ENCODE measurements at regions not wholly inside any gene's neighbourhood (a gene's known extent, or its start where the extent isn't known, plus 50 kb on each side); places are given as distances from the start of the nearest gene placed in this dataset.

DNA sequence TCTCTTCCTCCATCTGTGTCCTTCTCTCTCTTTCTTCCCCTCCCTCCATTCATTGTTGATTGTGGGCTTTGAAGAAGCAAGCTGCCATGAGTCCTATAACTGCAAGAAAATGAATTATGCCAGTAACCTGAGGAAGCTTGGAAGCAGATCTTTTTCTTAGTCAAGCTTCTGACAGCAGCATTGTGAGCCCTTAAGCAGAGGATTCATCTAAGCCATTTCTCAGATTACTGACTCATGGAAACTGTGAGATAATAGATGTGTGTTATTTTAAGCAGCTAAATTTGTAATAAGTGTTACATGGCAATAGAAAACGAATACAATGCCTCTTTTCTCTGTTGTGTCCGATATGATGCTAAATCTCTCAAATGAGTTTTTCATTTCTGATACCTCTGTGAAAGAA lies 1109.7 kb downstream of the CDH11 start:
- TF ChIP-seq, protein P1, sequence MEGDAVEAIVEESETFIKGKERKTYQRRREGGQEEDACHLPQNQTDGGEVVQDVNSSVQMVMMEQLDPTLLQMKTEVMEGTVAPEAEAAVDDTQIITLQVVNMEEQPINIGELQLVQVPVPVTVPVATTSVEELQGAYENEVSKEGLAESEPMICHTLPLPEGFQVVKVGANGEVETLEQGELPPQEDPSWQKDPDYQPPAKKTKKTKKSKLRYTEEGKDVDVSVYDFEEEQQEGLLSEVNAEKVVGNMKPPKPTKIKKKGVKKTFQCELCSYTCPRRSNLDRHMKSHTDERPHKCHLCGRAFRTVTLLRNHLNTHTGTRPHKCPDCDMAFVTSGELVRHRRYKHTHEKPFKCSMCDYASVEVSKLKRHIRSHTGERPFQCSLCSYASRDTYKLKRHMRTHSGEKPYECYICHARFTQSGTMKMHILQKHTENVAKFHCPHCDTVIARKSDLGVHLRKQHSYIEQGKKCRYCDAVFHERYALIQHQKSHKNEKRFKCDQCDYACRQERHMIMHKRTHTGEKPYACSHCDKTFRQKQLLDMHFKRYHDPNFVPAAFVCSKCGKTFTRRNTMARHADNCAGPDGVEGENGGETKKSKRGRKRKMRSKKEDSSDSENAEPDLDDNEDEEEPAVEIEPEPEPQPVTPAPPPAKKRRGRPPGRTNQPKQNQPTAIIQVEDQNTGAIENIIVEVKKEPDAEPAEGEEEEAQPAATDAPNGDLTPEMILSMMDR (IDR thresholded peaks at IDR 0.05), result no peak
- TF ChIP-seq POLR2AphosphoS5 (IDR thresholded peaks at IDR 0.05) (no peak), EP300 (IDR thresholded peaks at IDR 0.05) (no peak), POLR2A (IDR thresholded peaks at IDR 0.05) (no peak)
- Histone ChIP-seq H3K9me3 (no peaks in the 10 kb centered on the region), H3K4me1 (no peaks in the 10 kb centered on the region), H3K36me3 (no peaks in the 10 kb centered on the region), H3K27ac (no peak overlapping the region), H3K4me3 (no peak overlapping the region), H3K27me3 (no peaks in the 10 kb centered on the region)
- 60 to 74% (median 72%) methylated on average over 2 of the region's 2 CpGs for WGBS, 5 donors
- intact Hi-C loops (cut with DNase I; ENCODE audit: low total_unique reads), result no loop called here
- peak in 1 of 2 donors; percentile 23 for DNase-seq

DNA sequence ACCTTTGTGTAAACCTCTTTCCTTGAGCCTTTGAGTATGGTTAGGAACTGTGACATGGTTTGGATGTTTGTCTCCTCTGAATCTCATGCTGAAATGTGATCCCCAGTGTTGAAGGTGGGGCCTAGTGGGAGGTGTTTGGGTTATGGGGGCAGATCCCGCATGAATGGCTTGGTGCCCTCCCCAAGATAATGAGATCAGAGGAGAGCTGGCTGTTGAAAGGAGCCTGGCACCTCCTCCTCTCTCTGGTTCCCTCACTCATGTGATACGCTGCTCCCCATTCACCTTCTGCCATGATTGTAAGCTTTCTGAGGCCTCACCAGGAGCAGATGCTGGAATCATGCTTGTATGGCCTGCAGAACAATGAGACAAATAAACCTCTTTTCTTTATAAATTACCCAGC lies 1110.2 kb downstream of the CDH11 start:
- intact Hi-C loops (cut with DNase I; ENCODE audit: low total_unique reads), result no loop called here

DNA sequence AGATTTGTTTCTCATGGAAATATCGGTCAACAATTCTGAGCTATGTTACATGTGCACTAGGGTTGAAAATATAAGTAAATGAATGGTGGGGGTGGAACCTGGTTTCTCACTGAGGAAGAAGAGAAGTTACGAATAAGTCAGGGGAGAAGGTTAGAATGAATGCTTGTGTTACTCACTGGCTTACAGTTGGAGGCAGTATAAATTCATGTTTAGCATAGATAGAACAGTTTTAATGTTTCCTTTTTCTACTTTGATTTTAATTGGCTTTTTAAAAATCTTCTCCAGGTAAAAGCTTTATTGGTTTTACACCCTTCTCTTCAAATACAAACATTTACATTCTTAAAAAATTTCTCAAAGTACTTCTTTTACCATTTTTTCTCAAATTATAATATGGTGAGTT lies 1113.7 kb downstream of the CDH11 start:
- WGBS, 5 donors, result 75 to 94% (median 85%) methylated on average over 2 of the region's 2 CpGs
- H3K27me3 ChIP-seq, result no peaks in the 10 kb centered on the region
- intact Hi-C loops (cut with DNase I; ENCODE audit: low total_unique reads), result no loop called here
- H3K27ac ChIP-seq, result no peak overlapping the region
- H3K9me3 ChIP-seq, result no peaks in the 10 kb centered on the region
- TF ChIP-seq POLR2AphosphoS5 (IDR thresholded peaks at IDR 0.05) (no peak), POLR2A (IDR thresholded peaks at IDR 0.05) (no peak), EP300 (IDR thresholded peaks at IDR 0.05) (no peak)
- TF ChIP-seq, protein P1 (IDR thresholded peaks at IDR 0.05), result no peak
- H3K4me3 ChIP-seq, result no peak overlapping the region
- DNase-seq, result no peak
- H3K36me3 ChIP-seq, result no peaks in the 10 kb centered on the region
- no peaks in the 10 kb centered on the region for H3K4me1 ChIP-seq

More for the DNA sequence above, 1110.2 kb downstream of the CDH11 start:
- TF ChIP-seq POLR2AphosphoS5 (IDR thresholded peaks at IDR 0.05), result no peak
- TF ChIP-seq EP300 (IDR thresholded peaks at IDR 0.05), result no peak
- no peak for TF ChIP-seq POLR2A (IDR thresholded peaks at IDR 0.05)
- TF ChIP-seq, protein P1 (IDR thresholded peaks at IDR 0.05), result no peak
- Histone ChIP-seq H3K9me3 (no peaks in the 10 kb centered on the region), H3K27ac (no peak overlapping the region), H3K27me3 (no peaks in the 10 kb centered on the region), H3K36me3 (no peaks in the 10 kb centered on the region), H3K4me3 (no peak overlapping the region), H3K4me1 (no peaks in the 10 kb centered on the region)
- DNase-seq, result no peak
- 63 to 75% (median 67%) methylated on average over 2 of the region's 2 CpGs for WGBS, 5 donors

DNA sequence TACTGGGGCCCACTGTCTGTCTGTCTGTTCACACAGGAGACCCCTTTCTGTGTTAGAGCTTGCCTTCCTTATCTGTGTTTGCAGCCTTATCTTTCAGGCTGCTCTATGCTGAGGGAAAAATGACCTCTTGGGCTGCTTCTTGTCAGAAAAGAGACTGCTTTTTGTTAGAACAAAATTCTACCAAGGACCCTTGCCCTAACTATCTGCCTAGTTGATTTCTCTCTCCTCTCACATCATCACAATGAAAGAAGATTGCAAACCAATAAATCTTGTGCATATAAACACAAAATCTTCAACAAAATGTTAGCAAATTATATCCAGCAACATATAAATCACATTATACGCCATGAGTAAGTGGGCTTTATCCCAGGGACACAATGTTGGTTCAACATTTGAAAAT lies 1117.7 kb downstream of the CDH11 start:
- H3K4me1 ChIP-seq, result no peaks in the 10 kb centered on the region
- no peaks in the 10 kb centered on the region for H3K27me3 ChIP-seq
- TF ChIP-seq POLR2AphosphoS5 (IDR thresholded peaks at IDR 0.05) (no peak), POLR2A (IDR thresholded peaks at IDR 0.05) (no peak)
- WGBS, 5 donors, result 70 to 86% (median 80%) methylated on average over 1 of the region's 1 CpG
- H3K9me3 ChIP-seq, result no peaks in the 10 kb centered on the region
- H3K36me3 ChIP-seq, result no peaks in the 10 kb centered on the region
- intact Hi-C loops (cut with DNase I; ENCODE audit: low total_unique reads), result no loop called here
- no peak for DNase-seq
- no peak overlapping the region for H3K4me3 ChIP-seq
- H3K27ac ChIP-seq, result no peak overlapping the region

GRCh38 chr16:63995025-63995424 lies 1126.8 kb downstream of the CDH11 start:
- TF ChIP-seq POLR2AphosphoS5 (IDR thresholded peaks at IDR 0.05) (no peak), EP300 (IDR thresholded peaks at IDR 0.05) (no peak), POLR2A (IDR thresholded peaks at IDR 0.05) (no peak)
- TF ChIP-seq, protein P1 (IDR thresholded peaks at IDR 0.05), result no peak
- no peak overlapping the region for H3K27ac ChIP-seq
- H3K9me3 ChIP-seq, result no peaks in the 10 kb centered on the region
- no peak for DNase-seq
- no peaks in the 10 kb centered on the region for H3K27me3 ChIP-seq
- H3K4me3 ChIP-seq, result no peak overlapping the region
- no peaks in the 10 kb centered on the region for H3K4me1 ChIP-seq
- WGBS, 5 donors, result 88 to 94% (median 92%) methylated on average over 8 of the region's 8 CpGs
- intact Hi-C loops (cut with DNase I; ENCODE audit: low total_unique reads), result no loop called here
- H3K36me3 ChIP-seq, result no peaks in the 10 kb centered on the region

Measured in stomach (tissue), 8 donors.